Keratinocyte (primary cell): ENCODE measurements at regions not wholly inside any gene's neighbourhood (a gene's known extent, or its start where the extent isn't known, plus 50 kb on each side); places are given as distances from the start of the nearest gene placed in this dataset.

Experiments used
- DNase-seq: peaks from one replicate; pipeline ENCODE4 v3.0.0-alpha.2; 2011; ENCODE audit warnings: low read depth, missing footprints, low spot score
- FAIRE-seq: peaks from 2 replicates; lab custom pipeline; 2011; peaks lifted over from hg19 to GRCh38; lab: Jason Lieb, UNC
- H2AFZ ChIP-seq: 2 replicates; pipeline ENCODE4 v1.6.0; 2012; ENCODE audit warnings: low read length, control low read depth, inconsistent platforms; ENCODE audit not compliant: control insufficient read depth
- H3K27ac ChIP-seq: 2 replicates; pipeline ENCODE4 v1.5.1; 2011; ENCODE audit warnings: low read length; ENCODE audit not compliant: control insufficient read depth, insufficient read depth
- H3K27me3 ChIP-seq: 3 replicates; pipeline ENCODE4 v1.6.0; 2011; ENCODE audit warnings: low read length; ENCODE audit not compliant: control insufficient read depth, insufficient read depth; ENCODE audit errors: extremely low read depth
- H3K36me3 ChIP-seq, 2 experiments: 2 replicates in 1 of 2; 3 replicates in 1 of 2; pipeline ENCODE4 v1.5.1; 2011; ENCODE audit warnings: low read length in 2 of 2, mild to moderate bottlenecking in 1 of 2; ENCODE audit not compliant: control insufficient read depth in 2 of 2, insufficient read depth in 2 of 2; ENCODE audit errors: extremely low read depth in 1 of 2
- H3K4me1 ChIP-seq: 3 replicates; pipeline ENCODE4 v1.5.1; 2011; ENCODE audit warnings: low read length; ENCODE audit not compliant: control insufficient read depth, insufficient read depth; ENCODE audit errors: extremely low read depth
- H3K4me2 ChIP-seq: 3 replicates; pipeline ENCODE4 v1.6.0; 2011; ENCODE audit warnings: low read depth, low read length; ENCODE audit not compliant: control insufficient read depth, insufficient read depth; ENCODE audit errors: extremely low read depth
- H3K4me3 ChIP-seq, 3 experiments: fragments of 200-600 bp in 1 of 3; sonication (generic) in 1 of 3; 2 replicates in 2 of 3; 3 replicates in 1 of 3; pipeline ENCODE4 v1.5.1; 2011 to 2016; ENCODE audit warnings: low read length in 3 of 3, mild to moderate bottlenecking in 3 of 3, control low read depth in 2 of 3, inconsistent platforms in 1 of 3, low read depth in 1 of 3, mixed read lengths in 1 of 3, mixed run types in 1 of 3, moderate library complexity in 1 of 3; ENCODE audit not compliant: control insufficient read depth in 2 of 3, insufficient read depth in 2 of 3; ENCODE audit errors: extremely low read depth in 1 of 3
- H3K79me2 ChIP-seq: 2 replicates; pipeline ENCODE4 v1.6.0; 2012; ENCODE audit warnings: low read length; ENCODE audit not compliant: control insufficient read depth, insufficient read depth
- H3K9ac ChIP-seq: 3 replicates; pipeline ENCODE4 v1.6.0; 2011; ENCODE audit warnings: low read length; ENCODE audit not compliant: control insufficient read depth, insufficient read depth; ENCODE audit errors: extremely low read depth
- H3K9me1 ChIP-seq: 3 replicates; pipeline ENCODE4 v1.6.0; 2011; ENCODE audit warnings: low read length; ENCODE audit not compliant: control insufficient read depth, insufficient read depth; ENCODE audit errors: extremely low read depth
- H3K9me3 ChIP-seq: 2 replicates; pipeline ENCODE4 v1.5.1; 2012; ENCODE audit warnings: low read depth, low read length; ENCODE audit not compliant: control insufficient read depth
- H4K20me1 ChIP-seq: 3 replicates; pipeline ENCODE4 v1.6.0; 2011; ENCODE audit warnings: low read length; ENCODE audit not compliant: control insufficient read depth, insufficient read depth; ENCODE audit errors: extremely low read depth
- EZH2 ChIP-seq: IDR thresholded peaks from one replicate; pipeline ENCODE4 v1.6.1; 2012; ENCODE audit warnings: inconsistent platforms, mild to moderate bottlenecking, low read length, moderate library complexity
- dilution Hi-C: fragments of 300-500 bp; cut with MboI; formaldehyde crosslinking; loops from one replicate; pipeline ENCODE4 v1.7.0; 2020; ENCODE audit warnings: low sequenced_read_pairs; ENCODE audit not compliant: extremely low pct_ligation_motif_present
- TF ChIP-seq, protein P1 (sequence below), 3 experiments: IDR thresholded peaks in 1 of 3; conservative IDR thresholded peaks in 1 of 3; optimal IDR thresholded peaks in 1 of 3; 2 replicates in 2 of 3; 3 replicates in 1 of 3; pipeline versions ENCODE3 to v1.5.1; 2011; ENCODE audit warnings: low read length in 3 of 3, mild to moderate bottlenecking in 3 of 3, moderate library complexity in 2 of 3, control low read depth in 1 of 3, inconsistent platforms in 1 of 3; ENCODE audit not compliant: insufficient read depth in 2 of 3; ENCODE audit errors: extremely low read depth in 1 of 3

DNA sequence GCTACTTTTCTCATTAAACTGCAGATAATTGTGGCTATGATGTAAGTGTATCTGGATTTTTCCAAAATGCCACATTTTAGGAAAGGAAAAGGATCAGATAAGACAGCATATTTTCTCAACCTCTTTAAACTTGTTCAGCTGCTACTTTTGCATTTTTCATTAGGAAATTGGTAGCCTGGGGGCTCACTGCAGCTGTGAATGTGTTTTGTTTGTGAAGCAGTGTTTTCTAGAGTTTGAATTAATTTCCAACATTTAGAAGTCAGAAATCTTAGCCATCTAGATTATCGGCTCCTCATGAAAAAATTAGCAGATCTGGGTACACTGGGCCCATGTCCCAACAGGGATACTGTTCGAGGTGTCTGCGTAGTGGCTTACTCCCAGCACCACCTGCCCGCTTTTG lies 56.3 kb upstream of the ZDBF2 start:
- Histone ChIP-seq H3K9me3 (no peaks in the 10 kb centered on the region), H3K9ac (no peak overlapping the region), H3K27me3 (no peaks in the 10 kb centered on the region), H3K27ac (no peak overlapping the region), H3K9me1 (no peaks in the 10 kb centered on the region), H3K4me2 (no peak overlapping the region), H3K79me2 (no peaks in the 10 kb centered on the region), H3K36me3 (no peaks in the 10 kb centered on the region), H4K20me1 (no peaks in the 10 kb centered on the region), H2AFZ (no peak overlapping the region), H3K4me1 (peaks cover 5% of the 10 kb centered on the region), H3K4me3 (no peak overlapping the region)
- FAIRE-seq, result no peak
- dilution Hi-C loops, result no loop called here
- TF ChIP-seq, protein P1, sequence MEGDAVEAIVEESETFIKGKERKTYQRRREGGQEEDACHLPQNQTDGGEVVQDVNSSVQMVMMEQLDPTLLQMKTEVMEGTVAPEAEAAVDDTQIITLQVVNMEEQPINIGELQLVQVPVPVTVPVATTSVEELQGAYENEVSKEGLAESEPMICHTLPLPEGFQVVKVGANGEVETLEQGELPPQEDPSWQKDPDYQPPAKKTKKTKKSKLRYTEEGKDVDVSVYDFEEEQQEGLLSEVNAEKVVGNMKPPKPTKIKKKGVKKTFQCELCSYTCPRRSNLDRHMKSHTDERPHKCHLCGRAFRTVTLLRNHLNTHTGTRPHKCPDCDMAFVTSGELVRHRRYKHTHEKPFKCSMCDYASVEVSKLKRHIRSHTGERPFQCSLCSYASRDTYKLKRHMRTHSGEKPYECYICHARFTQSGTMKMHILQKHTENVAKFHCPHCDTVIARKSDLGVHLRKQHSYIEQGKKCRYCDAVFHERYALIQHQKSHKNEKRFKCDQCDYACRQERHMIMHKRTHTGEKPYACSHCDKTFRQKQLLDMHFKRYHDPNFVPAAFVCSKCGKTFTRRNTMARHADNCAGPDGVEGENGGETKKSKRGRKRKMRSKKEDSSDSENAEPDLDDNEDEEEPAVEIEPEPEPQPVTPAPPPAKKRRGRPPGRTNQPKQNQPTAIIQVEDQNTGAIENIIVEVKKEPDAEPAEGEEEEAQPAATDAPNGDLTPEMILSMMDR (optimal IDR thresholded peaks at IDR 0.05 in 1 of 3, IDR thresholded peaks at IDR 0.05 in 1 of 3, conservative IDR thresholded peaks at IDR 0.05 in 1 of 3; ENCODE audit: extremely low read depth in 1 of 3, insufficient read depth in 2 of 3, low read length in 3 of 3), result no peak
- no peak for TF ChIP-seq EZH2
- no peak for DNase-seq

DNA sequence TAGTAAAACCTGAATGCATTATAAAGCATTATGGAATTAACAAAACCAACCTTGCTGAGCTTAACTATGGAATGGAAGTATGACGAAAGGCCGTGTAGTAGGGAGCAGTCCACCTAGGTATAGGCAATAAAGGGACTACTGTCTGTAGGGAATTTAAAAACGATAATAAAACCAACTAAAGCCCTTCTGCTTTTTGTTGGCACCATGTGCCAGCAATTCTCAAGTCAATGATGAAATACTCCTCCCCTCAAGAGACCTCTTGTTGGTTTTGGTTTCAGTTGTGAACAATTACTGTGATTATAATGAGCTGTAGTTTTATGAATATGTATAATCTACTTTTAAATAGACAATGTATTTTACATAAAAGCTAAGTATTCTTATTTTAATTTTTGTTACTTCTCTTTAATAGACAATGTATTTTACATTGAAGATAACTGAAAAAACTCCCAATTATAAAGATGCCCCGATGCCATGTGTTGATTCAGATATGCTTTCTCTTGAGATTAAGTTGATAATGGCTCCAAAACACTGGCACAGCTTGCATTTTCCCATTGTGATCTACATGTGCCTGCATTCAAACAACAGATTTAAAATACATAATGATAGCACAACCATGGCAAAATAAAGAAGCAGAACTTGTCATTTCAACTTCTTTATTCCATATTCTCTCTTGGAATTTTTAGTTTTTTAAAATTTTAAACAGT lies 55.5 kb upstream of the ZDBF2 start:
- Histone ChIP-seq H3K9me1 (no peaks in the 10 kb centered on the region), H3K27ac (no peak overlapping the region), H3K9ac (no peak overlapping the region), H4K20me1 (no peaks in the 10 kb centered on the region), H3K79me2 (no peaks in the 10 kb centered on the region), H3K9me3 (no peaks in the 10 kb centered on the region), H3K4me3 (no peak overlapping the region), H3K4me2 (no peak overlapping the region), H2AFZ (no peak overlapping the region), H3K4me1 (no peaks in the 10 kb centered on the region), H3K27me3 (no peaks in the 10 kb centered on the region), H3K36me3 (no peaks in the 10 kb centered on the region)
- dilution Hi-C loops, result no loop called here
- TF ChIP-seq, protein P1 (optimal IDR thresholded peaks at IDR 0.05 in 1 of 3, IDR thresholded peaks at IDR 0.05 in 1 of 3, conservative IDR thresholded peaks at IDR 0.05 in 1 of 3; ENCODE audit: extremely low read depth in 1 of 3, insufficient read depth in 2 of 3, low read length in 3 of 3), result no peak
- TF ChIP-seq EZH2, result no peak
- no peak for FAIRE-seq
- DNase-seq, result no peak
